Stomach (tissue), 4 donors: ENCODE measurements at regions not wholly inside any gene's neighbourhood (a gene's known extent, or its start where the extent isn't known, plus 50 kb on each side); places are given as distances from the start of the nearest gene placed in this dataset.

Experiments used
- POLR2A ChIP-seq, 4 donors: fragments of 450-650 bp; IDR thresholded peaks; one replicate each; pipeline ENCODE4 v1.6.1; 2016; ENCODE audit warnings: antibody characterized with exemption in 4 of 4, control low read depth in 2 of 4, mild to moderate bottlenecking in 1 of 4, moderate library complexity in 1 of 4
- POLR2AphosphoS5 ChIP-seq, 3 donors: sonication (generic); formaldehyde crosslinking; IDR thresholded peaks; one replicate each; pipeline ENCODE4 v1.6.1; 2016; ENCODE audit warnings: antibody characterized with exemption in 3 of 3
- TF ChIP-seq, protein P1 (sequence below), 7 experiments: fragments of 450-650 bp in 4 of 7; fragments of 200-600 bp in 3 of 7; sonication (generic) in 3 of 7; IDR thresholded peaks; one replicate each; pipeline ENCODE4 v1.5.1; 2016 to 2019; ENCODE audit warnings: antibody characterized with exemption in 7 of 7, control low read depth in 2 of 7, mild to moderate bottlenecking in 1 of 7

GRCh38 chr1:47690341-47691250 is 252.8 kb downstream of the FOXD2 start:
- TF ChIP-seq, protein P1, sequence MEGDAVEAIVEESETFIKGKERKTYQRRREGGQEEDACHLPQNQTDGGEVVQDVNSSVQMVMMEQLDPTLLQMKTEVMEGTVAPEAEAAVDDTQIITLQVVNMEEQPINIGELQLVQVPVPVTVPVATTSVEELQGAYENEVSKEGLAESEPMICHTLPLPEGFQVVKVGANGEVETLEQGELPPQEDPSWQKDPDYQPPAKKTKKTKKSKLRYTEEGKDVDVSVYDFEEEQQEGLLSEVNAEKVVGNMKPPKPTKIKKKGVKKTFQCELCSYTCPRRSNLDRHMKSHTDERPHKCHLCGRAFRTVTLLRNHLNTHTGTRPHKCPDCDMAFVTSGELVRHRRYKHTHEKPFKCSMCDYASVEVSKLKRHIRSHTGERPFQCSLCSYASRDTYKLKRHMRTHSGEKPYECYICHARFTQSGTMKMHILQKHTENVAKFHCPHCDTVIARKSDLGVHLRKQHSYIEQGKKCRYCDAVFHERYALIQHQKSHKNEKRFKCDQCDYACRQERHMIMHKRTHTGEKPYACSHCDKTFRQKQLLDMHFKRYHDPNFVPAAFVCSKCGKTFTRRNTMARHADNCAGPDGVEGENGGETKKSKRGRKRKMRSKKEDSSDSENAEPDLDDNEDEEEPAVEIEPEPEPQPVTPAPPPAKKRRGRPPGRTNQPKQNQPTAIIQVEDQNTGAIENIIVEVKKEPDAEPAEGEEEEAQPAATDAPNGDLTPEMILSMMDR (IDR thresholded peaks at IDR 0.05) = no peak
- TF ChIP-seq POLR2A (IDR thresholded peaks at IDR 0.05) (no peak), POLR2AphosphoS5 (IDR thresholded peaks at IDR 0.05) (no peak)
